Duodenal mucosa (tissue), 2 donors: ENCODE measurements at regions not wholly inside any gene's neighbourhood (a gene's known extent, or its start where the extent isn't known, plus 50 kb on each side); places are given as distances from the start of the nearest gene placed in this dataset.

Experiments
- H3K27ac ChIP-seq: one replicate; pipeline ENCODE4 v1.7.0; 2013; ENCODE audit warnings: low read depth, low read length
- H3K27me3 ChIP-seq, 2 donors: one replicate each; pipeline ENCODE4 v1.7.0; 2013; ENCODE audit warnings: low read length in 2 of 2, control low read depth in 1 of 2; ENCODE audit not compliant: insufficient read depth in 2 of 2, control insufficient read depth in 1 of 2
- H3K36me3 ChIP-seq, 2 donors: one replicate each; pipeline ENCODE4 v1.7.0; 2013; ENCODE audit warnings: low read length in 2 of 2, control low read depth in 1 of 2; ENCODE audit not compliant: insufficient read depth in 2 of 2, control insufficient read depth in 1 of 2
- H3K4me1 ChIP-seq, 2 donors: one replicate each; pipeline ENCODE4 v1.7.0; 2013; ENCODE audit warnings: low read length in 2 of 2, control low read depth in 1 of 2; ENCODE audit not compliant: insufficient read depth in 2 of 2, control insufficient read depth in 1 of 2
- H3K4me3 ChIP-seq, 2 donors: one replicate each; pipeline ENCODE4 v1.7.0; 2013; ENCODE audit warnings: low read length in 2 of 2, low read depth in 1 of 2
- H3K9ac ChIP-seq, 2 donors: one replicate each; pipeline ENCODE4 v1.7.0; 2013; ENCODE audit warnings: low read length in 2 of 2, low read depth in 1 of 2
- H3K9me3 ChIP-seq, 2 donors: one replicate each; pipeline ENCODE4 v1.7.0; 2013; ENCODE audit warnings: low read length in 2 of 2, control low read depth in 1 of 2; ENCODE audit not compliant: control insufficient read depth in 1 of 2

- Histone ChIP-seq H3K9ac (no peak overlapping the region), H3K4me3 (no peak overlapping the region), H3K9me3 (no peaks in the 10 kb centered on the region), H3K36me3 (no peaks in the 10 kb centered on the region), H3K4me1 (peaks cover 0 to 5% of the 10 kb centered on the region in 2 donors), H3K27me3 (no peaks in the 10 kb centered on the region), H3K27ac (no peak overlapping the region)
Measured at GRCh38 chr7:114107522-114107921, 188.7 kb upstream of the PPP1R3A start.

DNA sequence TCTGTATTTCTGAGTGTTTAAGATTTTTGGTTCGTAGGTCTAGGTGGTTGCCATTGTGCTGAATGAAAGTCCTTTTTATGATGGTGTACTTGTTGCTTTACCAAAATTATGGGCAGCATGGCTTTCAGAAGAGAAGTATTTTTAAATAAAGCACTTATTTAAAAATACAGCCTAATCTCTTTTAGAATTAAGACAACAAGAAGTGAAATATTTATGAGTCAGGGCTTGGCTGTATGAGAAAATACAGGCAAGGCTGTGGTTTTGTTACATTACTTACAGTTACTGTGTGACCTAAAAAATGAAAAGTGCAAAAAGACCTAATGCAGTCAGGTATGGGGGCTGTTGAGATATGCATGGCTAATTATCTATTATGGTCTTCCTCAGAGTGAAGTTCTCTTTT lies 185.2 kb upstream of the PPP1R3A start:
- no peaks in the 10 kb centered on the region for H3K9me3 ChIP-seq
- peaks cover 0 to 12% of the 10 kb centered on the region in 2 donors for H3K4me1 ChIP-seq
- no peak overlapping the region for H3K9ac ChIP-seq
- H3K27ac ChIP-seq = no peak overlapping the region
- no peaks in the 10 kb centered on the region for H3K36me3 ChIP-seq
- H3K27me3 ChIP-seq = no peaks in the 10 kb centered on the region
- H3K4me3 ChIP-seq = no peak overlapping the region

- H3K4me1 ChIP-seq = peaks cover 0 to 12% of the 10 kb centered on the region in 2 donors
- H3K4me3 ChIP-seq = no peak overlapping the region
- H3K27ac ChIP-seq = no peak overlapping the region
- no peaks in the 10 kb centered on the region for H3K27me3 ChIP-seq
- H3K36me3 ChIP-seq = no peaks in the 10 kb centered on the region
- H3K9me3 ChIP-seq = no peaks in the 10 kb centered on the region
- H3K9ac ChIP-seq = no peak overlapping the region
Measured at GRCh38 chr7:114102996-114103395, 184.2 kb upstream of the PPP1R3A start.

GRCh38 chr7:114102131-114102530 lies 183.3 kb upstream of the PPP1R3A start:
- H3K36me3 ChIP-seq = no peaks in the 10 kb centered on the region
- H3K4me1 ChIP-seq = peaks cover 0 to 12% of the 10 kb centered on the region in 2 donors
- H3K4me3 ChIP-seq = no peak overlapping the region
- no peaks in the 10 kb centered on the region for H3K27me3 ChIP-seq
- no peaks in the 10 kb centered on the region for H3K9me3 ChIP-seq
- no peak overlapping the region for H3K27ac ChIP-seq
- no peak overlapping the region for H3K9ac ChIP-seq

DNA sequence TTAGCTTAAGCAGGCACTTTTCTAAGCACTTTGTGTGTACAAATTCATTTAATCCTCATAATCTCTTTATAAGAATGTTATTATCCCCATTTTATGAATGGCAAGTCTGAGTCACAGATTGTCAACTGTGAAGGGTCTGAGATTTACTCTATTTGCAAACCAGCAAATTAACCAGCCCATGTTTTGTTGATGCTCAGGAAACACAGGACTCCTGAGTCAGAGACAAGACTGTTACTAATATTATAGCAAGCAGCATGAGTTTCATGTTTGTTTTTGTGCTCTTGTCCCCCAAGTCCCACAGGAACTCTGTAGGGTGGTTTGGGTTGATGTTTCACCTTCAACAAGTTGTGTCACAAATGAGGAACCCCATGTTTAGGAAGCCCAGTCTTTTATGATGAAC lies 182.0 kb upstream of the PPP1R3A start:
- no peaks in the 10 kb centered on the region for H3K27me3 ChIP-seq
- no peaks in the 10 kb centered on the region for H3K9me3 ChIP-seq
- no peak overlapping the region for H3K27ac ChIP-seq
- H3K4me1 ChIP-seq = peaks cover 0 to 12% of the 10 kb centered on the region in 2 donors
- no peak overlapping the region for H3K9ac ChIP-seq
- H3K36me3 ChIP-seq = peaks cover 0 to 2% of the 10 kb centered on the region in 2 donors
- H3K4me3 ChIP-seq = no peak overlapping the region

GRCh38 chr7:114099337-114099736 lies 180.5 kb upstream of the PPP1R3A start:
- no peak overlapping the region for H3K4me3 ChIP-seq
- H3K27ac ChIP-seq = no peak overlapping the region
- H3K9me3 ChIP-seq = no peaks in the 10 kb centered on the region
- H3K36me3 ChIP-seq = peaks cover 0 to 3% of the 10 kb centered on the region in 2 donors
- no peaks in the 10 kb centered on the region for H3K27me3 ChIP-seq
- peaks cover 0 to 12% of the 10 kb centered on the region in 2 donors for H3K4me1 ChIP-seq
- no peak overlapping the region for H3K9ac ChIP-seq

DNA sequence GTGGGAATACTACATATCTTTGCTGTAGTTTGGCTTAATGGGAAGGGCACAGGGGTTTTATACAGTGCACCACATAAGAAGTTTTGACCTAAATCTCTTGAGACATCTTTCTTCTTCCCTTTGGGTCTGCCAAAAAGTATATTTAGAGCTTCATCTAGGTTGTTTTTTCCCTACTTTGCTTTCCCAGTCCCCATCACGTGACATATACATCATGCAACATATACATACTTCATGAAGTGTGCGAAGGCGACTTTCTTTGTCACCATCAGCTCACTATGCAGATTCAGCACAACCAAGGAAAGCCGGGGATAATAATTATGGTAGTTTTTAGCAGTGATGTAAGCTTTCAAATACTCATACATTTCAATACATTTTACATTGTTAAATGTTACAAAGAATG lies 177.1 kb upstream of the PPP1R3A start:
- Histone ChIP-seq H3K27ac (no peak overlapping the region), H3K9me3 (no peaks in the 10 kb centered on the region), H3K36me3 (peaks cover 0 to 3% of the 10 kb centered on the region in 2 donors), H3K4me1 (peaks cover 0 to 1% of the 10 kb centered on the region in 2 donors), H3K9ac (no peak overlapping the region), H3K27me3 (no peaks in the 10 kb centered on the region), H3K4me3 (no peak overlapping the region)

GRCh38 chr7:114088470-114088940 lies 169.7 kb upstream of the PPP1R3A start:
- Histone ChIP-seq H3K9ac (peak overlapping the region; percentile 68 to 71), H3K36me3 (no peaks in the 10 kb centered on the region), H3K27ac (no peak overlapping the region), H3K27me3 (peaks cover 3 to 6% of the 10 kb centered on the region in 2 donors), H3K4me3 (peak overlapping the region; percentile 87 to 89), H3K4me1 (peaks cover 0 to 11% of the 10 kb centered on the region in 2 donors), H3K9me3 (no peaks in the 10 kb centered on the region)

DNA sequence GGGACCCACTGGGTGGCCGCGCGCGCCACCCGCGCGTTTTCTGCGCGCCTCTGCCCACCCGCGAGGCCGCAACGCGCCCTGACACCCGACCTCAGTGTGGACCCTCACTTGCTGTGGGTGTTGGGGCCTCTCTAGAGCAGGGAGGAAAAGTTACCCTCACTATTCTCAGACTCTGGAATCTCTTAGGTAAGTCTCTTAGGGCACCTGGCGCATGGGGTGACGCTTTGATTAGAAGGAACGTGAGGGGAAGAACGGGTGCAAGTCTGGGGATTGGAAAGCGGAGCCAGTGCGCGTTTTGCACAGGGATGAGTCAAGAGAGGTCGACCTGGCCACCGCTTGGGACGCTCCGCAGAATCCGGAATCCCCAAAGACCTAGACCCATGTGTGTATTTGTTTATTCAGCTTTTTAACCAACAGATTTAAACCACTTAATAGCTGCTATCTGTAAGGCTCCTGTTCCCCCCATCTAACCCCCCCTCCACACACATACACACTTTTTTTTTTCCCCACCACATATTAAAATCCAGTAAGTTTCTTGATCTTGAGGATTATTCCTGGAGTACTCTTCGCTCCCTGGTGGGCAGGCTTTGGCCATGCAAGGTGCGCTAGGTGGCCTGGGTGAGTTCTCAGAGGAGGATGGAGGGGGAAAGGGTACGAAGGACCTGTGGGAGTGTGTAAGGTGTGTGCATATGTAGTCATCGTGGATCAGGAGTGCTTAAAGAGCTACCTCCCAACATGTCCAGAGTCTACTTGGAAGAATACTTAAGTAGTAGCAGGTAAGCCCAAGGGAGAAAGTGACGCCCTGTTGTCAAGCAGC lies 169.1 kb upstream of the PPP1R3A start:
- H3K4me3 ChIP-seq = peak overlapping the region; percentile 87 to 89
- H3K36me3 ChIP-seq = no peaks in the 10 kb centered on the region
- H3K9me3 ChIP-seq = no peaks in the 10 kb centered on the region
- peak overlapping the region; percentile 68 to 71 for H3K9ac ChIP-seq
- no peak overlapping the region for H3K27ac ChIP-seq
- H3K27me3 ChIP-seq = peaks cover 4 to 10% of the 10 kb centered on the region in 2 donors
- peaks cover 0 to 13% of the 10 kb centered on the region in 2 donors for H3K4me1 ChIP-seq

- H3K27ac ChIP-seq = peak overlapping the region; percentile 85
Measured at GRCh38 chr7:114086914-114087652, 168.3 kb upstream of the PPP1R3A start.

More at GRCh38 chr7:114086914-114087652, 168.3 kb upstream of the PPP1R3A start:
- no peaks in the 10 kb centered on the region for H3K9me3 ChIP-seq
- H3K9ac ChIP-seq = peak overlapping the region; percentile 64 to 74
- H3K27me3 ChIP-seq = peaks cover 10 to 11% of the 10 kb centered on the region in 2 donors
- no peaks in the 10 kb centered on the region for H3K36me3 ChIP-seq
- peak overlapping the region; percentile 87 to 89 for H3K4me3 ChIP-seq
- peaks cover 0 to 21% of the 10 kb centered on the region in 2 donors for H3K4me1 ChIP-seq
